Stimulated activated CD8-positive, alpha-beta memory T cell treated with anti-CD3 and anti-CD28 coated beads, Interleukin-4, amount 100 ng/mL, for 1 hour (primary cell): ENCODE measurements at regions not wholly inside any gene's neighbourhood (a gene's known extent, or its start where the extent isn't known, plus 50 kb on each side); places are given as distances from the start of the nearest gene placed in this dataset.

ENCODE experiments used
- DNase-seq, 2 donors: peaks; one replicate each; pipeline ENCODE4 v3.0.0-alpha.2; 2020; ENCODE audit warnings: low read depth in 2 of 2, low spot score in 1 of 2

DNA sequence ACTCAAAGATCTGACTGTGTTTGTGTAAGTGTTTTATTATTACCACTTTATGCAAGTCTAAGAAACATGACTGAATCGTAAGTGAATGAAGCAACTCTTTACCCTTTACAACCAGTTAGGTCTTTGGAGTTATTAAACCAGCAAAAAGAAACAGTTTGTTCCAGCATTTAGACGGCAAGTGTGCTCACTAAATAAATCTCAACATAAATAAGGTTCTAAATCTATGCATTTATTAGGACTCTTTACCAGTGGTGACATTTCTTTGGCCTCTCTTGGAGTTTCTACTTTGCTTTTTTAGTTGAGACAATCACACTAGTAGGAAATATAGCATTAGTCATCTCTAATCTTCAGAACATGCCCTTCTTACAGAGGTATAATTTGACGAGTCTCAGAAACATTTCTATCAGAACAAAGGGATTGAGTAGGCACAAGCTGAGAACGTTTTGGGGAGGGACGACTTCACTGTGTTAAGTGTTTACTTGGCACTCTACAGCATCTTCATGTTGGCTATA, 739.9 kb upstream of the NR2F2 start:
- DNase-seq: no peak

DNA sequence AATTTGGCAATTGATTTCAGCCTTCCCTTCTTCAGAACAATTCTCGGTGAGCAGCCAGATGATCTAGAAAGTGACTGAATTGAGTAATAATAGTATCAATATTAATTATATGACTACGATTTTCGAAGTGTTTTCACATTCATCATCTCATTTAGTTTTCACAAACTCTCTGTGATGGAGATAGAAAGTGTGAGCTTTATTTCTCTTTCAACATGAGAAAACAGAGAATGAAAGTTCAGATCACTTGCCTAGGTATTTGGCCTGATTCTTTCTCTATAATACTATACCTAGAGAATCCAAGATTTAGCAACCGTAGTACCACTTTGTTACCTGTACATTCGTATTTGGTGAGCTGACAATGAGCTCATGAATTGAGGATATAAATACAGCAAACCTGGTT, 739.2 kb upstream of the NR2F2 start:
- DNase-seq: no peak

DNA sequence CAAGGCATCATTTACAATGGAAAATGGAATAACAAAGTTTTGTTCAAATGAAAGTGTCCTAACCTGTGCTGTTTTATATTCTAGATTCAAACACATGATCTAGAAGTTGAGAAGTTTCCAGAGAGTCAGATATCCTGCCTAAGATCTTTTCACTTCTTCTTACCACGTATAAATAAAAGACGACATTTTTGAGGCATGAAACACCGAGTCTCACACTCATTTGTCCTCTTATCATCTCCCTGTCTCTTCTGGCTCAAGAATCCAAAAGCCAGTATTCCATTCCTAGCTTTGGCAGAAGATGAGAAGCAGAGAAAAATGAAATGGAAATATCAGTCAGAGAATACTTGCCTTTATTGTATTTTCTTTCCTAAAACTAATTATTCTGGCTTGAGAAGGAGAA, 738.6 kb upstream of the NR2F2 start:
- no peak for DNase-seq

DNA sequence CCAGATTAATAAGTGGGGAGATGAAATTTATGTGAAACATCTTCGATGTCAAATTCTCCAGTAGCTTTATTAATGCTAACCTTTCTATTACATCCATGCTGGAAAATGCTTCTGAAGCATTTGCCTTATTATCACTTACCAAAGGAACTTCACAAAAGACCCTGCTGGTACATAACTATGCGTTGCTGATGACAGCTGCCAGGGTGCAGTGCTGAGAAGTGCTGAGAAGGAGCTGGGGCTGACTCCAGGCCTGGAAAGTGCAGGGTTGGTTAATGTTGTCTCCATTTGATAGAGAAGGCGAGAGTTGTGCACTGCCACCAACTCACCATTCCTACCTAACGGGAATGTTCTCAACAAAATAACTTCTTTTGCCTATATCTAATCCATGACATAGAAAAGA, 736.0 kb upstream of the NR2F2 start:
- no peak for DNase-seq

DNA sequence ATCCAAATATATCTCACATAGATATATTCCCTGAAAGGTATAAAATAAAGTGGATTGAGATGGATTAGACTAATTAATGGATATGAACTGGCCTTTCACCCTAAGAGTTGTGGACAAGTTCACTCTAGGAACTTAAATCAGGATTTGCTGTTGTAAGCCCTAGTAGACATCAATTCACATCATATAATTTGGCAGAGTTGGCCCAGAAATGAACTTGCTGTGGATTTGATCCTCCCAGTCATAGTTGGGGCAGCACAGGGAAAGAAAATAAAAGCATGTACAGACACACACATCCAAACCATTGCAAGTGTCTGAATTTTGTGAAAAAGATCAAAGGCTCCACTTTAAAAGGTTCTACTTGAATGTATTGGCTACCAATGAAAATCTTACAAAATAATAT, 734.7 kb upstream of the NR2F2 start:
- DNase-seq: no peak

DNA sequence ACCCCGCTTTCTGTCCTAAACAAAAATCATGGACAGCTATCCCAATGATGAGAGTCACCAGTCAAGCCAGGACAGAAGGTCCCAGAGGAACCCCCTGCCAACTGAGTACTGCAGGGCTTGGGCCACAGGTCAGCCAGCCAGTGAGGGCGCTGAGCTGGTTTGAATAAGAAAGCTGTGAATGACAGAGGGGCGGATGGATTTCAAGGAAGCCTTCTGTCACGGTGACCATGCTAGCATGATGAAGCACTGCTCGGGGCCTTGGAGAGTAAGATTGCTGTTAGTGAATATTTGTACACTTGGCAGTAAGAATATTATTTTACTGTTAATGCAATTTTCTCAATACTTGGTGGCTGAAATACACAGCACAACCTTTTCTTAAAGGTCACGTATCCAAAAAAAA, 734.0 kb upstream of the NR2F2 start:
- no peak for DNase-seq

DNA sequence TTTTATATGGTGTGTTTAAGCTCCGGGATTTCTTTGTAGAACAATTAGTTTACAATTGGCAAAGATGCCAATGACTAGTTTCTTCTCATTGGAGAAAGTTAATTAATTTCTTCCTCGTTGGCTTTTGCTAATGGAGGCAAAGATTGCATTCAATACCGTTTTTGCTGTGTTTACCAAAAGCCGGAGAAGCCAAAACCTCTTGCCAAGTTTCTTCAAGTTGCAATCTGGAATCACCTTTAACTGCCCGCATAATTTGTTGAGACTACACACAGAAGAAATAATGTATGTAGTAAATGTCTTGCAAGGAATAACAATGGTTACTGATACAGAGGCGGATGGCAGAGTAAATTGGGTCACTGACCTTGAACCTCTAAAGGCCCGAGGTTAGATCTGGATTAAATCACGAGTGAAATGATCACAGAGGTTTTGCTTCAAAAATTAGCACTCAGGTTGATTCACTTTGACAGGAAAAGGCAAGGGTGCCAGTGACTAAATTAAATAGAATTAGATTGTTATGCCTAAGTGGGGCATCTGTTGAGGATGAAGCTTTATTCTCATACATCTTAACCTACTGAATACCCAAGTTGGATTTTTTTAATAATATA, 732.1 kb upstream of the NR2F2 start:
- no peak for DNase-seq

DNA sequence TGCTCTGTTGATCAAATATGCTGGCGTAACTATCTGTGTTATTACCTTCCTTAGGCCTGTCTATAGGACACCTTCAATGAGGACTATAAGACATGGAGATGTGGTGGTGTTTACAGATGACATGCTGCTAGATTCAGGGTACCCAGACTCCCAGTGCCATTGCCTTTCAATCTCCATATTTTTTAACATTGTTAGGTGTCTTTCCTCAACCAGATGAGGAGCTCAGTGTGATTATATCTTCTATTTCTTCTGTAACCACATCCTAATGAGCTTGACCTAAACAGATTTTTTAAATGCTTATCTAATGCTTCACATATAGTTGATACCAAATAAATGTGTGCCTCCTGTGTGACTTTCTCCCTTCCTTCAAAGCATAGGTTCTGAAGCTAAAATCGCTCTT, 730.1 kb upstream of the NR2F2 start:
- DNase-seq: no peak

DNA sequence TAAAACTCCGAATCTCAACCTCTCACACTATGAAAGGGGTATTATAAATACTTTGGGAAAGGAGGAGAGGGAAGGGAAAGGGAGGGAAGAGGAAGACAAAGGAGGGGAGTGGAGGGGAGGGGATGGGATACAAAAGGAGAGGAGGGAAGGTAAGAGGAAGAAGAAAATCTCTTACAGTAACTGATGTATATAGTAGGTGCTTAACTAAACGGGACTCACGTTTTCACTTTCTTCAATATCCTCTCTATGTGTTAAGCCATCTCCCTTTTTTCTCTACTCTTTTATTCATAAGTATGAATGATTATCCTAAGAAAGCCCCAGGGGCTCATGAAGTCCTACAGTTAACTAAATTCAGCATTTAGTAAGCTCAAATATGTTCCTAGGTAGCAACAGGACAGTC, 729.6 kb upstream of the NR2F2 start:
- DNase-seq: no peak

DNA sequence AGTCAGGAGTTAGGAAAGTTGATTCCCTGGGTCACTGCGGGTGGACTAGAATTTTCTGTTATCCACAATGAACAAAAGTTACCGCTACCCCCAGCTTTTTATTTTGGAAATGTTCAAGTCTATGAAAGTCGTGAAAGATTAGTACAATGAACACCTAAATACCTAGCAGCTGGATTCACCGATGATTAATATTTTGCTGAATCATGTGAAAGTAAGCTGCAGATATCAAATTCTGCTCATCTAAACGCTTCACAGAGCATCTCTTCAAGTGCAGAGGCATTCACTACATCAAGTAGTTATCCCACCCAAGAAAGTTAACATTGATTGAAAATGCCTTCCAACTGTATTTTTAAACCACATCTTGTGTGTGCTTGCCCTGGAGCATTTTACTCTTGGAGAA, 729.0 kb upstream of the NR2F2 start:
- DNase-seq: no peak

DNA sequence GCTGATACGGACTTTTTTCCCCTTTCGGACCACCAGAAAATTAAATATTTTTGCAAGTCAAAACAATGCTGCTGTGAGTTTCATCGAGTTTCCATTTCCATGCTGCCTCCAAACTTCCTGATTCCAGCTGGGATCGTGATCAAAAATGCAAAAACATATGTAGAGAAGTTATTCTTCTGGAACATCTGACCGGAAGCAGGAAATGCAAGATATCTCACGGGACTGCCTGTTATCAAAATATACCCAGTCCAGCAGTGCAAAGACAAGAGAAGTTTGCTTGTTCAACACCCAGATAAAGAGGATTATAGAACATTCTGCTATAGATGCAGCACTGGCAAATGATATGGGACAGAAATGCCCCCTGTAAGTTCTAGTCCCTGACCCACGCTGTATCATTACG, 726.7 kb upstream of the NR2F2 start:
- DNase-seq: no peak

DNA sequence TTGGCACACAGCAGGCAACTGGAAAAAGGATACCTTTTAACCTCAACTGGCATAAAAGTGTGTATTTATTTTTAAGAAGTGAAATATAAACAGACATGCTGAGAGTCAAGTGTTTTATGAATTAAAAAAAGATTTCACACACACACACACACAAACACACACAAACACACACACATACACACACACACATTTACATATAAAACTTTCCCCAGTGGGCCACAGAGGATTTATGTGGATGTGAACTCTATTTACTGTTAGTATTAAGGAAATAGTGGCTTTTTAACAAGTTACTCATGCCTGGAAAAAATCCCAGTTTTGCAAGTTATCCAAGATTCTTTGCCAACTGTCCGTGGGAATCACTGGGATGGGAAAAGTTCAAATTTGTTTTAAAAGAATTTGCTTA, 725.9 kb upstream of the NR2F2 start:
- DNase-seq: no peak

DNA sequence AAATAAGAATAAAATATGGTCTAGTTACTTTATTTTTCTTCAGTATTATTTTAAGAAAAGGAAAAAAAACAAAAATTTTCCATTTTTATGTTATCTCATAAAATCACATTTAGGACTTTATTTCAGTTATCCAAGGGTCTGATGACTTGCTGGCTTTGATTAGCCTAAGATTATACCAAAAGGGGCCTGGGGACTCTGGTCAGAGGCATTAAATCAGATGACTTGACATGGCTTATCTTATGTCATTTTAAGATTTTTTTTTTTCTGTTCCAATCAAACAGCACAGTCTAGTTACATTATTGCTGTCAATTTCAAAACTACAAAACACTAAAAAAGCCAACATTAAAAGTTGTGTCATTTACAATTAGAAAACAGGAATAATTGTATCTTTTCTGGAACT, 725.4 kb upstream of the NR2F2 start:
- no peak for DNase-seq

DNA sequence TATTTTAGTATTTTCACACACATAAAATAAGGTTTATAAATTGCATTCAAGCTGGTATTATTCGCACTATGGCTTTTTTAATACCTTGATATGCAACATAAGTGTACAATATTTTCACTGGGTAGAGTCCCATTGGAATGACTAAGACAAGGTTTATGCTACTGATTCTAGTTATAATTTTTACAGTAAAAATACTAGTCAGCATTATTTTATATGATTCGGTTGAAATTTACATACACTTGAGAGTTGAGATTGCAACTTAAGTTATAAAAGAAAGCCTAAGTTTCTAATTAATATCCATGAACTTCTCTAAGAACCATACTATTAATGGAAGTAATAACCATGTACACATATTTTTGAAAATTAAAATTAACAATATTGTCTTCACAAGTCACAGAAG, 723.9 kb upstream of the NR2F2 start:
- DNase-seq: no peak

DNA sequence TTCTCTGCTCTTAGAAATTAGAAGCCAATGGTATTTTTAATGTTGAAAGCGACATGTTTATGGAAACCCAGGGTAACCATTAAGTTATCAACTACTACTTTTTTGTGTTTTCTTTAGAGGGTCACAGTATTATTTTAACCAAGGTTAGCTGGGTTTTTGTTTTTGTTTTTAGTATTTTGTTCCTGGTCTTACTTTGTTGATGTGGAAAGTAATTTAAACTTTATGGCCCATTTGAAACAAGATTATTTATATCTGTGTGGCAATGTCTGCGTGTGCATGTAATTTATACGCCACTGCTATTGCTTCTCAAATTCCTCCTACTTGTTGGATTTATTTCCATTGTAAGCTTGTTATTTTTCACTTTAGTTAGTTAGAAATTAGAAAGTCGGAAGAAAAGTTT, 722.1 kb upstream of the NR2F2 start:
- DNase-seq: no peak

DNA sequence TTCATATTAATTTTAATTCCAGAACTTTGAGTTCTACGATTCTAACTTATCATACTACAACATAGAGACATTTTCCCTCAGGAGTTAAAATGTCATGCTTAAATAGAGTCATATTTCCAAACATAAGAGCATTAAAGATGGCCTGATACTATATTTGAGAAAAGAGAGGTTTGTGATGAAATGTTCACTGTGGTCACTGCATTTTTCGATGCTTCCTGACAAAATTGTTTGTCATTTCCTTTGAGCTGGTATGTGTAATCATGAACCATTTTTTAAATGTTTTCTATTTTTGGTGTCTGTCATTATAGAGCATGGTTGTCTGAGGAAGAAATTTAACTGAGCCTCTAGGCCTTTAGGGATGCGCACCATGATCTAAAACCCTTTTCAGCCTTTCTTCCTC, 721.4 kb upstream of the NR2F2 start:
- no peak for DNase-seq

DNA sequence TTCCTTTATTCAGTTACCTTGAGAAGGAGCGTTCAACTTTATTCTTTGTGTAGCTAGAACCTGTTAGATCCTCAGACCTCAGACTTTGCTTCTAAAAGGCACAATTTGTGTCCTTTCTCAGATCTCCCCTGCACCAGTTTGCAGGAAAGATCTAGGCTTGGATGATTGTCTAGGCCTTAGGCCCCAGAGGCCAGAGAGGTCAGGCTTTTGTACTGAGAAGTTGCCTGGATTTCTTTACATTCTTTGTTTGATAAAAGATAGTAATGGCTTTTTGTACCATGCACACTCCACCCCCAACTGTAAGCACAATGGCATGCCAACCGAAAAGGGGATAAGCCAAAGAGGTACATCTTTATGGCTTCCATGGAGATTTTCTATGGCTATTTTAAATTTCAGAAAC, 719.6 kb upstream of the NR2F2 start:
- no peak for DNase-seq

DNA sequence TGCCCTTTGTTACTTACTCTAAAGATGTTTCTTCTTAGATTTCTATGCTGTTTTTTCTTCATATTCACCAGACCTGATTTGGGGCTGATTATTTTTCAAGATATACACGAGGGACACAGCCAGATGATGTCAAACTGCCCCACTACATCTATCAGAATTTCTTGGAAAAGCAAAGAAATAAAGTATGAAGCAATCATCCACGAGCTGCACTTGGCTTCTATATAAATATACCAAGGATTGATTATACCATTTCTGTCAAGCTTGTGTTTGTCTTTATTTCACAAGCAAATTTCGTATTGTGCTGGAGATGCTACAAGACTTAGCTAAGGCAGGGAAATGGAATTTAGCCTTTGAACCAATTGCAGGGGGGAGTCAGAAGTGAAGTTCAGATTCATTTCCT, 715.1 kb upstream of the NR2F2 start:
- no peak for DNase-seq

DNA sequence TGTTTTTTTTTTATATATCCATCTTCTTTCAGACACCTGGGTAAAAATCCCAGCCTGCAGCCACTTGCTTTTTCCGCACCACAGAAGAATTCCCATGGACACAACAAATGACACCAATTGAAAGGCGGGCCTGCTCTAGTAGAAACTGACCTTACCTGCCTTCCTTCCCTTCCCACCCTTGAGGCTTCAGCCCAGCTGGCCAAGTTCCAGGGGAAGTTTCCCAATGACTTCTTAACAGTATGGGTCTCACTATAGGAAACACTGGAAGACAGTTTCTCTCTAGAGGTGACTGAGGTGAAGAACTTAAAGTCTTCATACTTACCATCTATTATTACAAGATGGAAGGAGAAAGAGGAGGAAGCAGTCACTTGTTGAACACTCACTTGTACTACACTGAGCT, 714.2 kb upstream of the NR2F2 start:
- no peak for DNase-seq

DNA sequence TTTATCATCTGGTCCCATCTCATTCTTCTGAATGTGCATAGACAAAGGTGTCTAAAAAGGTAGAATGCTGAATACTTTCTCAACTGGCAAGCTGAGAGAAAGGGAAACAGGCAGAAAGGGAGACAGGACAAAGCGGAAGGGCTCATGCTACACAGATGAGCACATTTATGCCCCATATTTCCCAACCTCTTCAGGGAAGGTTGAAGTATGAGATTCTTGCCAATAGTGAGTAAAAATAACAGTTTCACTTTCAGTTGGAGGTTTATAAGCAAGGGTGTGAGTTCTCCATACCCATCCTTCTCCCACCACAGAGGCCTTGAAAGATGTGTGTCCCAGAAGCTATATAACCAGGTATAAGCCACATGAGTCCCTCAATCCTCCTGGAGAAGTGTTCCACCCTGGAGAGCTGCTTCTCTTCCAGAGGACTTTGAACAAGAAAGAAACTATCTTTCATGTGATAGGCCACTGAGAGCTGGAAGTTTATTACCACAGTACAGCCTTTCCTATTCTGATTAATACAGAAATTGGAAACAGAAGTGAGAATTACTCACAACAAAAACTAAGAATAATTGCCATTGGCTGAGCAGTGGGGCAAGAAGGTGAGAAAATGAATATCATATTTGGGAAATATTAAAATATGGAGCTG, 709.4 kb upstream of the NR2F2 start:
- no peak for DNase-seq

DNA sequence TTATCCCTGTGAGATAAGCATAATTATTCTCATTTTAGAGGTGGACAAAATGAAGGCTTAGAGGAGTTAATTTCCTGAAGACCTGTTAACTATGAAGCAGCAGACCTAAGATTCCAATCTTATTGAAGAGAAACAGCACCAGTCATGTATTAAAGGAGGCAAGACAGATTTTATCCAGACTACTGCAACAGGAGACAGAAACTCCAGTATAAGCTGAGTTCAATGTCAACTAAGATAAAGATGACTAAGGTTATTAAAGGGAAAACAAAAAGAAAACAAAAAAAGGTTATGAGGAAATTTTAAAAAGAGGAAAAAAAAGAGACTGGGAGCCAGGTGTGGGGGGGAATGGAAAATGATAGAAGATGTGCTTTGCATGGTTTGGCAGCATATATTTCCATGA, 707.7 kb upstream of the NR2F2 start:
- no peak for DNase-seq

DNA sequence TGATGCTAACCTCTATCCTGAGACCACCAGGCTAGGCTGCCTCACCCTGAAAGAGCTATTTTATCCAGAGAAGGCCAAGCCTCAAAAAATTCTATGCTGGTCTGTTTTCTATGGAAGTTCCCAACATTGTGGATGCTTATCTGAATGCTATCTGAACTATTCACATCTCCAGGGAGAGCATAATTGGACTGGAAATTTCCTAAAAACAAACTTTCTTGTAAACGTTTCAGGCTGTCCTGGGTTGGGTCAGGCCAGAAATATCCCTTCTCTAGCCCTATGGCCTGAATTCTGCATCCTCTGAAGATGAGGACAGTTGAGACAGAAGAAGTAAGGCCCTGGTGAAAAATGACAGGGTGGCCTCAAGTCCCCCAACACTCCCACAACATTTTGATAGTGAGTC, 706.4 kb upstream of the NR2F2 start:
- no peak for DNase-seq

DNA sequence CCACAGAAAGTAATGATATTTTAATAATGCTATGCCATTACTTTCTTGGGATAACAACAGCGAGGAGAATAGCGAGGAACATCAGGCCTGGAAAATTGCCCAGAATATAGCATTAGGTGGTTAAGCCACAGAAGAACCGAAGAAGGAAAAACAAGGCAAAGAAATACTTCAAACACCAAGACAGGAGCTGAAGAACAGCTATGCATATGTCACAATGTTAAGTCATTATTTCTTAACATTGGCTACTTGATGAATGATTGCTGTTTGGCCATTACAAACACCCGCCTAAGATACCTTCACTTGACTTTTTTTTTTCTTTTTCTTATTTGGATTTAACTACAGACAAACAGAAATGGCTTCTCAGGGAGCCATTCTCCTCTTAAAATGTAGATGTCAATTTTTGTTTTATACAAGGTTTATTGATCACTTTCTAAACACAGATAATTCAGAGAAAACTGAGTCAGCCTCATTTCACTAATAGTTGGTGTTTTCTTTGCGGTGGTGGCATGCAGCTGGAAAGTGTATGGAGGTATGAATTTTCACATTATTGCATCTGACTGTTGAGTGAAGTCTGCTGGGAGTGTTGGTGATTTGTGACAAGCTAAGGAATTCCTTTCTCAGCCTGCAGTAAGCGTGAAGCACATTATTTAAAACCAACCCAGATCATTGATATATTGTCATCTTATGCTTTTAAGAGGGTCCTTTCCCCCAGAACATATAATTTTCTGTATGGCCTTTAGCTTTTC, 705.7 kb upstream of the NR2F2 start:
- no peak for DNase-seq
